Breast epithelium (tissue), 4 donors: ENCODE measurements at regions not wholly inside any gene's neighbourhood (a gene's known extent, or its start where the extent isn't known, plus 50 kb on each side); places are given as distances from the start of the nearest gene placed in this dataset.

Experiments used
- DNase-seq, 2 donors: peaks; one replicate each; pipeline ENCODE4 v3.0.0-alpha.2; 2019; ENCODE audit warnings: low spot score in 2 of 2
- H3K27ac ChIP-seq, 2 donors: fragments of 200-600 bp; sonication (generic) in 1 of 2; one replicate each; pipeline ENCODE4 v1.5.1; 2016 to 2019; ENCODE audit warnings: mild to moderate bottlenecking in 1 of 2
- H3K27me3 ChIP-seq, 2 donors: fragments of 200-600 bp; sonication (generic) in 1 of 2; one replicate each; pipeline versions ENCODE4 v1.5.1 to v1.6.0; 2017 to 2019; ENCODE audit warnings: control low read depth in 1 of 2, mild to moderate bottlenecking in 1 of 2
- H3K36me3 ChIP-seq: fragments of 200-600 bp; one replicate; pipeline ENCODE4 v1.5.1; 2019
- H3K4me1 ChIP-seq, 2 donors: fragments of 200-600 bp; sonication (generic); one replicate each; pipeline ENCODE4 v1.5.1; 2016 to 2019; ENCODE audit warnings: control low read depth in 1 of 2
- H3K4me3 ChIP-seq, 3 donors: fragments of 200-600 bp; sonication (generic); 1 replicate in 2 of 3; 2 replicates in 1 of 3; pipeline ENCODE4 v1.5.1; 2016 to 2019; ENCODE audit warnings: mild to moderate bottlenecking in 3 of 3, moderate library complexity in 2 of 3
- H3K9me3 ChIP-seq, 2 donors: fragments of 200-600 bp; sonication (generic) in 1 of 2; one replicate each; pipeline ENCODE4 v1.5.1; 2016 to 2019; ENCODE audit warnings: control low read depth in 1 of 2
- POLR2A ChIP-seq: fragments of 450-650 bp; IDR thresholded peaks from one replicate; pipeline ENCODE4 v1.6.1; 2016; ENCODE audit warnings: antibody characterized with exemption, mild to moderate bottlenecking, moderate library complexity
- POLR2AphosphoS5 ChIP-seq, 3 donors: sonication (generic); formaldehyde crosslinking; IDR thresholded peaks; one replicate each; pipeline ENCODE4 v1.6.1; 2017; ENCODE audit warnings: antibody characterized with exemption in 3 of 3
- intact Hi-C: fragments of 100-400 bp; cut with DNase I; formaldehyde crosslinking; loops from one replicate; pipeline ENCODE4 v1.15.1; 2023; ENCODE audit warnings: low total_unique reads
- TF ChIP-seq, protein P1 (sequence below), 3 donors: fragments of 450-650 bp; IDR thresholded peaks; one replicate each; pipeline ENCODE4 v1.5.1; 2016 to 2017; ENCODE audit warnings: antibody characterized with exemption in 3 of 3, mild to moderate bottlenecking in 3 of 3, moderate library complexity in 3 of 3

DNA sequence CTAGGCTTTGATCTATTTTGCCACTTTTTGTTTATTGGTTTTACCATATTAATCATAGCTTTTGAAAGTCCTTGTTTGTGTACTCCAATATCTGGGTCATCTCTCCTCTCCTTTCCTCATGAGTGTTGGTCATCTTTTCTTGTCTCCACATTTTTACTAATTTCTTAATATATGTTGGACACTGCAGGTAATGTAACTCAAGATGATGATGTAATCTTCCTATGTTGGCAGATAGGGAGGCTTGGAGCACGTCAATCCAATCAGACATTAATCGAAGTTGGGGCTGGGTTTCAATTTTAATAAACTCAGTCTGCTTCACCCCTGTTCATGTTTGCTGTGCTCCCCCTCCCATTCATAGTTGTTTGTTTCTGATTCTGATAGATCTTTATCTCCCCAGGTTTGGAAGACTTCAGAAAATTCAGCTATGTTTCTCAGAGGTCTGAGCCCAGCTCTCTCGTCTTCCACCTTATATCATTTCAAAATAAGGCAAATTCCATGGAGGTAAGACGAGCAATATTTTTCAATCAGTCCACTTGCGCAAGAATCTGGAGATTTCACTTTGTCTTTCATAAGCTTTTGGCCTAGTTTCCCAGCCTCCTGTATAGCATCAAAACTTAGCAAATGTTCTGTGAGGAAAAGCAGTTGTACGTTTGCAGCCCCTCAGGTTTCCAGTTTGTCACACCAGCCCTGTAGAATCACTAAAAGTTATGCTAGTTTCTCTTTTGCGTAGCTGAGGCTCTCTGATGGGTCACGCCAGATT lies 504.1 kb downstream of the TMTC2 start:
- TF ChIP-seq POLR2A, result no peak
- TF ChIP-seq, protein P1, sequence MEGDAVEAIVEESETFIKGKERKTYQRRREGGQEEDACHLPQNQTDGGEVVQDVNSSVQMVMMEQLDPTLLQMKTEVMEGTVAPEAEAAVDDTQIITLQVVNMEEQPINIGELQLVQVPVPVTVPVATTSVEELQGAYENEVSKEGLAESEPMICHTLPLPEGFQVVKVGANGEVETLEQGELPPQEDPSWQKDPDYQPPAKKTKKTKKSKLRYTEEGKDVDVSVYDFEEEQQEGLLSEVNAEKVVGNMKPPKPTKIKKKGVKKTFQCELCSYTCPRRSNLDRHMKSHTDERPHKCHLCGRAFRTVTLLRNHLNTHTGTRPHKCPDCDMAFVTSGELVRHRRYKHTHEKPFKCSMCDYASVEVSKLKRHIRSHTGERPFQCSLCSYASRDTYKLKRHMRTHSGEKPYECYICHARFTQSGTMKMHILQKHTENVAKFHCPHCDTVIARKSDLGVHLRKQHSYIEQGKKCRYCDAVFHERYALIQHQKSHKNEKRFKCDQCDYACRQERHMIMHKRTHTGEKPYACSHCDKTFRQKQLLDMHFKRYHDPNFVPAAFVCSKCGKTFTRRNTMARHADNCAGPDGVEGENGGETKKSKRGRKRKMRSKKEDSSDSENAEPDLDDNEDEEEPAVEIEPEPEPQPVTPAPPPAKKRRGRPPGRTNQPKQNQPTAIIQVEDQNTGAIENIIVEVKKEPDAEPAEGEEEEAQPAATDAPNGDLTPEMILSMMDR (IDR thresholded peaks at IDR 0.05), result no peak
- TF ChIP-seq POLR2AphosphoS5 (IDR thresholded peaks at IDR 0.05), result no peak

DNA sequence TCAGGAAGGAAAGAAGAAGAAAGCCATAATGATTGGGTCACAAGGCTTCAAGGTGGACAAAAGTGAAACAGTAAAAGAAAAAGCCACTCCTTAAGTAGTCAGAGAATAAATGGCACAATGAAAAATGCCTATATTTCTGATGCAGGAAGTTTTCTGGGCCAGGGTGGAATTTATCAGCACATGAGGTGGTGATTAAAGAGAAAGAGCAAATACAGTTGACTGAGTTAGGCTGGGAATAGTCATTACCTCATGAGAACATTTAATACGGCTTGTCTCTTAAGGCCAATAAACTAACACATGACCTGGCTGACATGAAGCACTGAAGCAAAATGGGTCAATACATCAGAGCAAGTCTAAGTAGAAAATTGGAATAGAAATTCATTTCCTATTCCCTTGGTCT lies 499.7 kb downstream of the TMTC2 start:
- Histone ChIP-seq H3K4me1 (no peaks in the 10 kb centered on the region), H3K27ac (no peak overlapping the region), H3K9me3 (no peaks in the 10 kb centered on the region), H3K36me3 (no peaks in the 10 kb centered on the region), H3K4me3 (no peak overlapping the region), H3K27me3 (no peaks in the 10 kb centered on the region)
- intact Hi-C loops, result no loop called here
- DNase-seq, result no peak
- TF ChIP-seq, protein P1 (IDR thresholded peaks at IDR 0.05), result no peak

More for the DNA sequence above, 504.1 kb downstream of the TMTC2 start:
- no peak for DNase-seq
- Histone ChIP-seq H3K4me1 (no peaks in the 10 kb centered on the region), H3K27ac (no peak overlapping the region), H3K27me3 (no peaks in the 10 kb centered on the region), H3K36me3 (no peaks in the 10 kb centered on the region), H3K4me3 (no peak overlapping the region), H3K9me3 (no peaks in the 10 kb centered on the region)
- intact Hi-C loops, result no loop called here

DNA sequence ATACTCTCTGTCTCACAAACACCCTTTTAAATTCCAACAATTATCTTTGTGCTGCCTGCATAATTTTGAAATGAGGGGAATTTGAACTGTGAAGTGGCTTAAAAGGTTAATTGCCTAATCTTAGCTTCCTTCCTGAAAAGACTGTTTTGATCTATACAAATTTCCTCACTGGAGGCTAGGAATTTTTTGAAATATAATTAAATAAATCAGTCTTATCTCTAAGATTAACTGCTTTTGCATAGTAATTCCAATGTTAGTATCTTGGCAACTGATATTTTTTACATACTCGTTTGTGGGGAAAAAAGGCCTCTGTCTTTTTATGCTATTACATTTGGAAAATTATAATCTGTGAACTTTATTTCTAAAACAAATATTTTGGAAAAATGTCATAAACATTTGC lies 498.5 kb downstream of the TMTC2 start:
- Histone ChIP-seq H3K27me3 (no peaks in the 10 kb centered on the region), H3K36me3 (no peaks in the 10 kb centered on the region), H3K9me3 (no peaks in the 10 kb centered on the region), H3K4me3 (no peak overlapping the region), H3K4me1 (no peaks in the 10 kb centered on the region), H3K27ac (no peak overlapping the region)
- no peak for DNase-seq
- TF ChIP-seq POLR2A, result no peak
- TF ChIP-seq POLR2AphosphoS5 (IDR thresholded peaks at IDR 0.05), result no peak
- TF ChIP-seq, protein P1 (IDR thresholded peaks at IDR 0.05), result no peak
- intact Hi-C loops, result no loop called here
